SH-SY5Y (cell line): ENCODE measurements at regions not wholly inside any gene's neighbourhood (a gene's known extent, or its start where the extent isn't known, plus 50 kb on each side); places are given as distances from the start of the nearest gene placed in this dataset.

Experiments
- GATA2 ChIP-seq: IDR thresholded peaks from 2 replicates; pipeline ENCODE4 v1.6.1; 2011; ENCODE audit warnings: mild to moderate bottlenecking, low read depth, low read length
- GATA3 ChIP-seq: IDR thresholded peaks from 2 replicates; pipeline ENCODE4 v1.6.1; 2011; ENCODE audit warnings: low read depth, mild to moderate bottlenecking, low read length, moderate library complexity

DNA sequence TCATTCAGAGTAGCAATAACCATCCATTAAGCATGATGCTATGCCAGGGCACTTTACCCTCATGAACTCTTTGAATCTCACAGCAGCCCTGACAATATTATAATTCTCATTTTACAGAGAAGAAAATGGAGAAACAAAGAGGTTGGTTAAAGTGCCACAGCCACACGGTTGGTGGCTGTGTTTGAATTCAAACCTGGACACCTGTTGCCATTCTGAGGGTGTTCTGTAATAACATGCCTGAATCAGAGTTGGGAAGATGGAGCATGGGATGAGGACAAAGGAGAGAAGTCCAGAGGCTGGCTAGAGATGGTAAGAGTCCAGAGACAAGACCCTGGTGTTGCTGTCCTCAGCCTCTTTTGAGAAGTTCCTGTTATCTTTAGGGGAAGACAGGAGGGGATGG, 127.7 kb downstream of the DHX35 start:
- no peak for TF ChIP-seq GATA2
- TF ChIP-seq GATA3, result no peak
